H1 (cell line): ENCODE measurements at regions not wholly inside any gene's neighbourhood (a gene's known extent, or its start where the extent isn't known, plus 50 kb on each side); places are given as distances from the start of the nearest gene placed in this dataset.

Source experiments
- CTCF ChIA-PET: fragments of 300-600 bp; sonication (Branson Sonifier 250); formaldehyde crosslinking; loops from one replicate; lab custom pipeline; 2021; ENCODE audit not compliant: partially characterized antibody; lab: Charles Lee
- POLR2A ChIA-PET: fragments of 300-600 bp; sonication (Branson Sonifier 250); formaldehyde crosslinking; loops from one replicate; lab custom pipeline; 2021; ENCODE audit warnings: inconsistent platforms; ENCODE audit not compliant: partially characterized antibody; lab: Charles Lee
- DNase-seq, 2 experiments: peaks; one replicate each; pipeline versions ENCODE4 v3.0.0 to v3.0.0-alpha.2; 2010 to 2022; ENCODE audit warnings: low spot score in 2 of 2, low read depth in 1 of 2, mixed read lengths in 1 of 2
- FAIRE-seq: peaks from 2 replicates; lab custom pipeline; 2011; peaks lifted over from hg19 to GRCh38; lab: Jason Lieb, UNC
- H2AFZ ChIP-seq: 2 replicates; pipeline ENCODE4 v1.8.1; 2012; ENCODE audit warnings: low read length, inconsistent platforms
- H2AK5ac ChIP-seq: 2 replicates; pipeline ENCODE4 v1.6.1; 2013; ENCODE audit warnings: low read depth, low read length
- H2BK120ac ChIP-seq: replicated peaks from 2 replicates; pipeline ENCODE3; 2013; ENCODE audit warnings: low read depth, low read length, inconsistent platforms
- H2BK12ac ChIP-seq: 2 replicates; pipeline ENCODE4 v1.6.1; 2013; ENCODE audit warnings: low read depth, low read length
- H2BK15ac ChIP-seq: 2 replicates; pipeline ENCODE4 v1.6.1; 2013; ENCODE audit warnings: low read length
- H2BK20ac ChIP-seq: 2 replicates; pipeline ENCODE4 v1.6.1; 2013; ENCODE audit warnings: low read length
- H2BK5ac ChIP-seq: 2 replicates; pipeline ENCODE4 v1.6.1; 2013; ENCODE audit warnings: low read depth, low read length
- H3K14ac ChIP-seq: 2 replicates; pipeline ENCODE4 v1.6.1; 2013; ENCODE audit warnings: inconsistent platforms; ENCODE audit not compliant: insufficient read length
- H3K18ac ChIP-seq: 2 replicates; pipeline ENCODE4 v1.6.1; 2013; ENCODE audit warnings: low read length; ENCODE audit errors: extremely low read depth
- H3K23ac ChIP-seq: 2 replicates; pipeline ENCODE4 v1.6.1; 2013; ENCODE audit warnings: inconsistent platforms; ENCODE audit not compliant: insufficient read length
- H3K23me2 ChIP-seq: 2 replicates; pipeline ENCODE4 v1.6.1; 2013; ENCODE audit warnings: low read depth, low read length
- H3K27ac ChIP-seq: 2 replicates; pipeline ENCODE4 v1.6.1; 2011; ENCODE audit warnings: low read depth, low read length, inconsistent platforms
- H3K27me3 ChIP-seq, 4 experiments: replicated peaks in 1 of 4; 1 replicate in 1 of 4; 2 replicates in 3 of 4; pipeline versions ENCODE4 v1.6.1 to v1.8.1; 2011 to 2013; ENCODE audit warnings: low read length in 3 of 4, mild to moderate bottlenecking in 3 of 4, inconsistent platforms in 2 of 4, mixed read lengths in 2 of 4, moderate library complexity in 1 of 4; ENCODE audit not compliant: control insufficient read depth in 3 of 4, insufficient read depth in 3 of 4; ENCODE audit errors: extremely low read depth in 1 of 4
- H3K36me3 ChIP-seq, 4 experiments: 2 replicates each; pipeline versions ENCODE4 v1.6.1 to v1.8.1; 2011 to 2013; ENCODE audit warnings: mild to moderate bottlenecking in 4 of 4, low read length in 3 of 4, moderate library complexity in 2 of 4, control low read depth in 1 of 4, inconsistent platforms in 1 of 4; ENCODE audit not compliant: insufficient read depth in 4 of 4, control insufficient read depth in 2 of 4
- H3K4ac ChIP-seq: replicated peaks from 2 replicates; pipeline ENCODE3; 2013; ENCODE audit warnings: low read length, low read depth, mixed read lengths, inconsistent platforms; ENCODE audit not compliant: insufficient read length
- H3K4me1 ChIP-seq, 4 experiments: replicated peaks in 1 of 4; 1 replicate in 1 of 4; 2 replicates in 3 of 4; pipeline versions ENCODE4 v1.6.1 to v1.8.1; 2011 to 2013; ENCODE audit warnings: low read length in 3 of 4, inconsistent platforms in 2 of 4, mixed read lengths in 1 of 4; ENCODE audit not compliant: insufficient read depth in 4 of 4, control insufficient read depth in 3 of 4
- H3K4me2 ChIP-seq, 2 experiments: 2 replicates each; pipeline versions ENCODE4 v1.6.1 to v1.8.1; 2011 to 2013; ENCODE audit warnings: low read depth in 2 of 2, low read length in 2 of 2, control low read depth in 1 of 2, inconsistent platforms in 1 of 2, mild to moderate bottlenecking in 1 of 2; ENCODE audit not compliant: insufficient read depth in 1 of 2
- H3K4me3 ChIP-seq, 4 experiments: fragments of 200-600, 300-600 bp in 1 of 4; sonication (generic), shearing (Covaris generic), sonication (Bioruptor Twin) in 1 of 4; 2 replicates each; pipeline versions ENCODE4 v1.5.1 to v1.8.1; 2011 to 2016; ENCODE audit warnings: low read length in 4 of 4, low read depth in 3 of 4, control low read depth in 2 of 4, inconsistent platforms in 2 of 4, mild to moderate bottlenecking in 2 of 4, mixed read lengths in 1 of 4, moderate library complexity in 1 of 4; ENCODE audit not compliant: insufficient read depth in 2 of 4; ENCODE audit errors: extremely low read depth in 1 of 4
- H3K56ac ChIP-seq: replicated peaks from 2 replicates; pipeline ENCODE3; 2013; ENCODE audit warnings: low read depth, mild to moderate bottlenecking, mixed read lengths, low read length, inconsistent platforms; ENCODE audit not compliant: insufficient read length
- H3K79me1 ChIP-seq: 2 replicates; pipeline ENCODE4 v1.6.1; 2013; ENCODE audit warnings: low read depth, low read length, control low read depth
- H3K79me2 ChIP-seq, 2 experiments: 2 replicates each; pipeline versions ENCODE4 v1.6.1 to v1.8.1; 2012 to 2013; ENCODE audit warnings: low read length in 2 of 2, mild to moderate bottlenecking in 2 of 2, inconsistent platforms in 1 of 2; ENCODE audit not compliant: insufficient read depth in 2 of 2, control insufficient read depth in 1 of 2
- H3K9ac ChIP-seq, 4 experiments: replicated peaks in 1 of 4; 1 replicate in 1 of 4; 2 replicates in 3 of 4; pipeline versions ENCODE4 v1.6.1 to v1.8.1; 2011 to 2013; ENCODE audit warnings: low read depth in 3 of 4, low read length in 3 of 4, control low read depth in 2 of 4, mild to moderate bottlenecking in 2 of 4, moderate library complexity in 2 of 4, inconsistent platforms in 1 of 4; ENCODE audit errors: extremely low read depth in 1 of 4
- H3K9me3 ChIP-seq, 2 experiments: 2 replicates each; pipeline versions ENCODE4 v1.6.1 to v1.8.1; 2012 to 2013; ENCODE audit warnings: mild to moderate bottlenecking in 2 of 2, moderate library complexity in 2 of 2, control low read depth in 1 of 2, inconsistent platforms in 1 of 2, low read depth in 1 of 2, low read length in 1 of 2, mixed read lengths in 1 of 2; ENCODE audit not compliant: insufficient read depth in 2 of 2
- H4K20me1 ChIP-seq, 2 experiments: replicated peaks in 1 of 2; 2 replicates each; pipeline versions ENCODE3 to v1.8.1; 2011 to 2013; ENCODE audit warnings: inconsistent platforms in 2 of 2, low read length in 2 of 2, mild to moderate bottlenecking in 1 of 2; ENCODE audit not compliant: insufficient read depth in 2 of 2, control insufficient read depth in 1 of 2
- H4K5ac ChIP-seq: 2 replicates; pipeline ENCODE4 v1.6.1; 2013; ENCODE audit warnings: low read length, low read depth, mixed read lengths, inconsistent platforms; ENCODE audit not compliant: insufficient read length
- H4K8ac ChIP-seq: 2 replicates; pipeline ENCODE4 v1.8.0; 2013; ENCODE audit warnings: mild to moderate bottlenecking, moderate library complexity, low read length, inconsistent platforms; ENCODE audit not compliant: insufficient read depth; ENCODE audit errors: extremely low read depth
- H4K91ac ChIP-seq: replicated peaks from 2 replicates; pipeline ENCODE3; 2013; ENCODE audit warnings: low read length, mixed read lengths, inconsistent platforms; ENCODE audit not compliant: insufficient read length
- BRCA1 ChIP-seq: IDR thresholded peaks from 2 replicates; pipeline ENCODE4 v1.6.1; 2012; ENCODE audit warnings: low read depth, low read length, improper control_type of control experiment
- CHD2 ChIP-seq: IDR thresholded peaks from 2 replicates; pipeline ENCODE4 v1.6.1; 2012; ENCODE audit warnings: low read length, improper control_type of control experiment
- EGR1 ChIP-seq: IDR thresholded peaks from 2 replicates; pipeline ENCODE4 v1.6.1; 2011; ENCODE audit warnings: low read depth, low read length, borderline replicate concordance
- KDM4A ChIP-seq: IDR thresholded peaks from one replicate; pipeline ENCODE4 v1.7.1; 2012; ENCODE audit warnings: low read depth, mild to moderate bottlenecking, moderate library complexity, low read length, inconsistent platforms; ENCODE audit not compliant: severe bottlenecking
- RBBP5 ChIP-seq: IDR thresholded peaks from 2 replicates; pipeline ENCODE4 v1.7.1; 2012; ENCODE audit warnings: low read depth, mild to moderate bottlenecking, inconsistent platforms, low read length, moderate library complexity, borderline replicate concordance
- TAF1 ChIP-seq: IDR thresholded peaks from 2 replicates; pipeline ENCODE4 v1.6.1; 2011; ENCODE audit warnings: mild to moderate bottlenecking, low read depth, low read length

DNA sequence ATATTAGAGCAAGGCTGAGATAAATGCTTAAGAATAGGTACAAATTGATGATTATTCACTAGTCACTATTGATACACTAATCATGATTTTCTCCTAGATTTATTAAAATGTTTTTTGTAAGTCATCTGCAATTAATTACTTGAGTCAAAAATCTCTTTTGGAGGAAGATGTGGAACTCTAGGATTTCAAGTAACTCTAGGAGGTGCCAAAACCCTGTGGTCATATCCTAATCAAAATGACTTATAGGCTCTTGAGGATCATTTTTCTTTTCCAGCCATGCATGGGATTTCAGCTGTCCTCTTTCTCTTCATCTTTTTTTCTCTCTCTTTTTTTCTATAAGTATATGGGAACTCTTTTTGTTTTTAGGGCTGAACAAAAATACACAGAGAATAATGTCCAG lies 141.8 kb upstream of the CD180 start:
- H2BK12ac ChIP-seq: no peak overlapping the region
- TF ChIP-seq KDM4A: no peak
- TF ChIP-seq BRCA1: no peak
- TF ChIP-seq CHD2: no peak
- TF ChIP-seq TAF1: no peak
- TF ChIP-seq EGR1: no peak
- no peak for TF ChIP-seq RBBP5

More for the DNA sequence above, 141.8 kb upstream of the CD180 start:
- no peaks in the 10 kb centered on the region for H3K9me3 ChIP-seq
- no peaks in the 10 kb centered on the region for H3K23me2 ChIP-seq
- no peak overlapping the region for H2BK5ac ChIP-seq
- no peak overlapping the region for H4K5ac ChIP-seq
- H2AK5ac ChIP-seq: no peak overlapping the region
- H3K23ac ChIP-seq: no peak overlapping the region
- no peak overlapping the region for H3K18ac ChIP-seq
- no peak overlapping the region for H2BK15ac ChIP-seq
- no peak overlapping the region for H3K56ac ChIP-seq
- no peak overlapping the region for H3K4me3 ChIP-seq
- H2BK120ac ChIP-seq: no peak overlapping the region
- H3K4ac ChIP-seq: no peak overlapping the region
- no peaks in the 10 kb centered on the region; the same call in 1 of the 2 replicates for H3K79me1 ChIP-seq
- no peak overlapping the region for H3K14ac ChIP-seq
- H3K4me1 ChIP-seq: no peaks in the 10 kb centered on the region
- FAIRE-seq (no peak), DNase-seq (no peak)
- ChIA-PET POLR2A (no interaction called here), CTCF (interaction anchor here (0.6 to 0.8 kb wide), 2 partner anchors 16 to 98 kb away, joined by 3 to 5 read pairs; no protein-coding TSS in a partner anchor)
- H2AFZ ChIP-seq: no peak overlapping the region
- H2BK20ac ChIP-seq: no peak overlapping the region
- H3K79me2 ChIP-seq: no peaks in the 10 kb centered on the region
- H3K27me3 ChIP-seq: no peaks in the 10 kb centered on the region; a peak in 1 of 7 replicates
- no peaks in the 10 kb centered on the region for H3K36me3 ChIP-seq
- H4K8ac ChIP-seq: no peak overlapping the region
- H4K20me1 ChIP-seq: no peaks in the 10 kb centered on the region
- H3K27ac ChIP-seq: no peak overlapping the region
- H3K9ac ChIP-seq: no peak overlapping the region
- H3K4me2 ChIP-seq: no peak overlapping the region
- H4K91ac ChIP-seq: no peak overlapping the region
